HCT116 (cell line): ENCODE measurements at regions not wholly inside any gene's neighbourhood (a gene's known extent, or its start where the extent isn't known, plus 50 kb on each side); places are given as distances from the start of the nearest gene placed in this dataset.

ENCODE experiments used
- ATAC-seq: fragments of 200-7000 bp; cut with Tn5 transposase; 2 replicates; pipeline ENCODE4 v1.9.1; 2020; ENCODE audit warnings: mild to moderate bottlenecking, moderate library complexity
- BruUV-seq: library from RNA; stranded (reverse); fragments of 400-500 nt; replicated peaks from 2 replicates; lab custom pipeline; 2021; lab: Mats Ljungman, UMichigan
- CTCF ChIA-PET: fragments of 300-600 bp; sonication (Branson Sonifier 250); formaldehyde crosslinking; loops from one replicate; lab custom pipeline; 2021; ENCODE audit warnings: antibody characterized with exemption; lab: Charles Lee
- POLR2A ChIA-PET: fragments of 300-600, 350-600 bp; sonication (Branson Sonifier 250); formaldehyde crosslinking; loops from one replicate; lab custom pipeline; 2021; ENCODE audit warnings: antibody characterized with exemption; lab: Charles Lee
- RAD21 ChIA-PET, 2 experiments: fragments of 300-600 bp; sonication (Branson Sonifier 250); formaldehyde crosslinking; loops; one replicate each; lab custom pipeline; 2023; ENCODE audit warnings: low total read pairs in 2 of 2; ENCODE audit not compliant: uncharacterized antibody in 2 of 2, unreplicated experiment in 2 of 2, low non-redundant PET in 1 of 2; lab: Charles Lee
- DNase-seq: peaks from one replicate; pipeline ENCODE4 v3.0.0-alpha.2; 2010; ENCODE audit warnings: low read depth, low spot score
- H2AFZ ChIP-seq: fragments of 200-600 bp; shearing (Covaris generic), sonication (generic); 2 replicates; pipeline ENCODE4 v1.6.1; 2017; ENCODE audit warnings: low read depth, mixed run types, mixed read lengths, antibody characterized with exemption, low read length; ENCODE audit not compliant: poor library complexity, severe bottlenecking
- H3K27ac ChIP-seq: 2 replicates; pipeline ENCODE4 v1.5.1; 2012; ENCODE audit warnings: low read depth, low read length
- H3K27me3 ChIP-seq: fragments of 200-600 bp; sonication (generic); 2 replicates; pipeline ENCODE4 v1.6.1; 2016; ENCODE audit warnings: mixed run types, low read length, mixed read lengths; ENCODE audit not compliant: insufficient read depth
- H3K36me3 ChIP-seq, 2 experiments: fragments of 200-500 bp in 1 of 2; fragments of 200-600 bp in 1 of 2; sonication (Bioruptor generic) in 1 of 2; sonication (generic) in 1 of 2; 2 replicates each; pipeline versions ENCODE4 v1.5.1 to v1.6.1; 2014 to 2016; ENCODE audit warnings: low read length in 2 of 2, inconsistent platforms in 1 of 2, mixed read lengths in 1 of 2, mixed run types in 1 of 2; ENCODE audit not compliant: insufficient read depth in 2 of 2, control insufficient read depth in 1 of 2
- H3K4me1 ChIP-seq, 2 experiments: fragments of 200-600 bp in 1 of 2; sonication (generic) in 1 of 2; 2 replicates each; pipeline versions ENCODE4 v1.5.1 to v1.6.1; 2012 to 2017; ENCODE audit warnings: low read length in 2 of 2, inconsistent platforms in 1 of 2, mild to moderate bottlenecking in 1 of 2, mixed read lengths in 1 of 2, mixed run types in 1 of 2, moderate library complexity in 1 of 2; ENCODE audit not compliant: insufficient read depth in 2 of 2, control insufficient read depth in 1 of 2
- H3K4me2 ChIP-seq: fragments of 200-600 bp; sonication (generic); 2 replicates; pipeline ENCODE4 v1.6.1; 2017; ENCODE audit warnings: mixed run types, low read length, mixed read lengths
- H3K4me3 ChIP-seq, 2 experiments: fragments of 200-600 bp in 1 of 2; sonication (generic) in 1 of 2; replicated peaks in 1 of 2; 2 replicates each; pipeline ENCODE4 v1.5.1; 2011 to 2016; ENCODE audit warnings: low read length in 2 of 2, control low read depth in 1 of 2, low read depth in 1 of 2, mild to moderate bottlenecking in 1 of 2, mixed read lengths in 1 of 2, mixed run types in 1 of 2
- H3K79me2 ChIP-seq: fragments of 200-600 bp; sonication (generic); 2 replicates; pipeline ENCODE4 v1.6.1; 2017; ENCODE audit warnings: mild to moderate bottlenecking, mixed run types, low read length, moderate library complexity, mixed read lengths; ENCODE audit not compliant: insufficient read depth
- H3K9ac ChIP-seq: fragments of 200-600 bp; sonication (generic); 2 replicates; pipeline ENCODE4 v1.6.1; 2016; ENCODE audit warnings: low read length, mixed read lengths
- H3K9me2 ChIP-seq: fragments of 200-600 bp; sonication (generic), shearing (Covaris generic); 2 replicates; pipeline ENCODE4 v1.6.1; 2017; ENCODE audit warnings: mixed run types, mild to moderate bottlenecking, moderate library complexity; ENCODE audit not compliant: insufficient read depth
- H3K9me3 ChIP-seq, 2 experiments: fragments of 200-500 bp in 1 of 2; fragments of 200-600 bp in 1 of 2; sonication (Bioruptor generic) in 1 of 2; sonication (generic) in 1 of 2; 2 replicates each; pipeline ENCODE4 v1.6.1; 2014 to 2017; ENCODE audit warnings: low read length in 2 of 2, mixed read lengths in 2 of 2, inconsistent platforms in 1 of 2, low read depth in 1 of 2, mild to moderate bottlenecking in 1 of 2, mixed run types in 1 of 2, moderate library complexity in 1 of 2; ENCODE audit not compliant: control insufficient read depth in 1 of 2, insufficient read depth in 1 of 2
- H4K20me1 ChIP-seq: fragments of 200-600 bp; sonication (generic), shearing (Covaris generic); 2 replicates; pipeline ENCODE4 v1.6.1; 2017; ENCODE audit warnings: mixed run types, mild to moderate bottlenecking, moderate library complexity; ENCODE audit not compliant: insufficient read depth
- ATF3 ChIP-seq: IDR thresholded peaks from 2 replicates; pipeline ENCODE4 v1.6.1; 2012
- CBX3 ChIP-seq: IDR thresholded peaks from 2 replicates; pipeline ENCODE4 v1.6.1; 2012; ENCODE audit warnings: low read depth
- CEBPB ChIP-seq: IDR thresholded peaks from 2 replicates; pipeline ENCODE4 v1.6.1; 2012; ENCODE audit warnings: low read depth
- ELF1 ChIP-seq: IDR thresholded peaks from 2 replicates; pipeline ENCODE4 v1.6.1; 2012; ENCODE audit warnings: low read depth, borderline replicate concordance
- EZH2 ChIP-seq: fragments of 200-600 bp; sonication (generic); IDR thresholded peaks from 2 replicates; pipeline ENCODE4 v1.6.1; 2017; ENCODE audit warnings: antibody characterized with exemption, mixed run types
- EZH2phosphoT487 ChIP-seq: fragments of 200-600 bp; IDR thresholded peaks from 2 replicates; pipeline ENCODE4 v1.6.1; 2018; ENCODE audit warnings: antibody characterized with exemption, borderline replicate concordance
- FOSL1 ChIP-seq: IDR thresholded peaks from 2 replicates; pipeline ENCODE4 v1.6.1; 2012; ENCODE audit warnings: low read depth
- POLR2A ChIP-seq: IDR thresholded peaks from 2 replicates; pipeline ENCODE4 v1.7.0; 2011; ENCODE audit warnings: borderline replicate concordance; ENCODE audit not compliant: insufficient read depth, insufficient read length; ENCODE audit errors: extremely low read depth
- SIN3A ChIP-seq: IDR thresholded peaks from 2 replicates; pipeline ENCODE4 v1.6.1; 2012; ENCODE audit warnings: low read depth
- SRF ChIP-seq: IDR thresholded peaks from 2 replicates; pipeline ENCODE4 v1.6.1; 2012; ENCODE audit warnings: low read depth
- TCF7L2 ChIP-seq: IDR thresholded peaks from 2 replicates; pipeline ENCODE4 v1.7.0; 2011; ENCODE audit warnings: borderline replicate concordance, inconsistent platforms; ENCODE audit not compliant: insufficient read depth, insufficient read length; ENCODE audit errors: extremely low read depth
- YY1 ChIP-seq: IDR thresholded peaks from 2 replicates; pipeline ENCODE4 v1.6.1; 2011; ENCODE audit warnings: low read length, low read depth, moderate library complexity, mild to moderate bottlenecking; ENCODE audit not compliant: insufficient replicate concordance; ENCODE audit errors: extremely low read depth
- ZFX ChIP-seq: fragments of 450-650 bp; IDR thresholded peaks from 2 replicates; pipeline ENCODE4 v1.6.1; 2017
- intact Hi-C: fragments of 100-400 bp; cut with micrococcal nuclease; formaldehyde crosslinking; loops from 2 replicates; pipeline ENCODE4 v1.10.0; 2022
- TF ChIP-seq, protein P1 (sequence below): IDR thresholded peaks from 2 replicates; pipeline ENCODE4 v1.6.1; 2012
- TF ChIP-seq, protein P2 (sequence below): IDR thresholded peaks from 2 replicates; pipeline ENCODE4 v1.6.1; 2012; ENCODE audit warnings: low read depth

- H2AFZ ChIP-seq = no peak overlapping the region
- POLR2A ChIA-PET = no interaction called here
Measured at GRCh38 chr16:75947626-75948239, 221.4 kb upstream of the CPHXL start.

More at GRCh38 chr16:75947626-75948239, 221.4 kb upstream of the CPHXL start:
- no peaks in the 10 kb centered on the region for H3K9me3 ChIP-seq
- H3K9ac ChIP-seq = no peak overlapping the region
- DNase-seq (no peak), ATAC-seq (no peak)
- intact Hi-C loops = no loop called here
- ChIA-PET RAD21 (no interaction called here), CTCF (no interaction called here)
- H3K27me3 ChIP-seq = no peaks in the 10 kb centered on the region
- TF ChIP-seq EZH2 (no peak), FOSL1 (no peak), EZH2phosphoT487 (no peak), SRF (no peak), YY1 (no peak), ATF3 (no peak), ELF1 (no peak), POLR2A (no peak), SIN3A (no peak), ZFX (no peak), CBX3 (no peak), TCF7L2 (no peak), CEBPB (no peak)
- TF ChIP-seq, protein P1, sequence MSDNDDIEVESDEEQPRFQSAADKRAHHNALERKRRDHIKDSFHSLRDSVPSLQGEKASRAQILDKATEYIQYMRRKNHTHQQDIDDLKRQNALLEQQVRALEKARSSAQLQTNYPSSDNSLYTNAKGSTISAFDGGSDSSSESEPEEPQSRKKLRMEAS = no peak
- TF ChIP-seq, protein P2, sequence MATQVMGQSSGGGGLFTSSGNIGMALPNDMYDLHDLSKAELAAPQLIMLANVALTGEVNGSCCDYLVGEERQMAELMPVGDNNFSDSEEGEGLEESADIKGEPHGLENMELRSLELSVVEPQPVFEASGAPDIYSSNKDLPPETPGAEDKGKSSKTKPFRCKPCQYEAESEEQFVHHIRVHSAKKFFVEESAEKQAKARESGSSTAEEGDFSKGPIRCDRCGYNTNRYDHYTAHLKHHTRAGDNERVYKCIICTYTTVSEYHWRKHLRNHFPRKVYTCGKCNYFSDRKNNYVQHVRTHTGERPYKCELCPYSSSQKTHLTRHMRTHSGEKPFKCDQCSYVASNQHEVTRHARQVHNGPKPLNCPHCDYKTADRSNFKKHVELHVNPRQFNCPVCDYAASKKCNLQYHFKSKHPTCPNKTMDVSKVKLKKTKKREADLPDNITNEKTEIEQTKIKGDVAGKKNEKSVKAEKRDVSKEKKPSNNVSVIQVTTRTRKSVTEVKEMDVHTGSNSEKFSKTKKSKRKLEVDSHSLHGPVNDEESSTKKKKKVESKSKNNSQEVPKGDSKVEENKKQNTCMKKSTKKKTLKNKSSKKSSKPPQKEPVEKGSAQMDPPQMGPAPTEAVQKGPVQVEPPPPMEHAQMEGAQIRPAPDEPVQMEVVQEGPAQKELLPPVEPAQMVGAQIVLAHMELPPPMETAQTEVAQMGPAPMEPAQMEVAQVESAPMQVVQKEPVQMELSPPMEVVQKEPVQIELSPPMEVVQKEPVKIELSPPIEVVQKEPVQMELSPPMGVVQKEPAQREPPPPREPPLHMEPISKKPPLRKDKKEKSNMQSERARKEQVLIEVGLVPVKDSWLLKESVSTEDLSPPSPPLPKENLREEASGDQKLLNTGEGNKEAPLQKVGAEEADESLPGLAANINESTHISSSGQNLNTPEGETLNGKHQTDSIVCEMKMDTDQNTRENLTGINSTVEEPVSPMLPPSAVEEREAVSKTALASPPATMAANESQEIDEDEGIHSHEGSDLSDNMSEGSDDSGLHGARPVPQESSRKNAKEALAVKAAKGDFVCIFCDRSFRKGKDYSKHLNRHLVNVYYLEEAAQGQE = no peak
- no TSS peak for BruUV-seq
- H3K4me2 ChIP-seq = no peak overlapping the region
- no peak overlapping the region for H3K4me3 ChIP-seq
- no peaks in the 10 kb centered on the region for H3K79me2 ChIP-seq
- H3K9me2 ChIP-seq = no peaks in the 10 kb centered on the region
- no peaks in the 10 kb centered on the region for H3K36me3 ChIP-seq
- H4K20me1 ChIP-seq = no peaks in the 10 kb centered on the region
- no peak overlapping the region for H3K27ac ChIP-seq
- no peaks in the 10 kb centered on the region for H3K4me1 ChIP-seq
